ENCODE measurements at regions not wholly inside any gene's neighbourhood (a gene's known extent, or its start where the extent isn't known, plus 50 kb on each side); places are given as distances from the start of the nearest gene placed in this dataset.

- no peak for TF ChIP-seq POLR2A (IDR thresholded peaks at IDR 0.05; ENCODE audit: low read depth, low read length)
- TF ChIP-seq POLR2AphosphoS5 (IDR thresholded peaks at IDR 0.05; ENCODE audit: low read depth, low read length) = no peak
Observed at GRCh38 chr1:234774971-234775370, 165.0 kb upstream of the IRF2BP2 start.
